Peyer's patch (tissue), 4 donors: ENCODE measurements at regions not wholly inside any gene's neighbourhood (a gene's known extent, or its start where the extent isn't known, plus 50 kb on each side); places are given as distances from the start of the nearest gene placed in this dataset.

Experiments used
- CTCF ChIP-seq, 6 experiments: fragments of 450-650 bp in 4 of 6; fragments of 200-600 bp in 2 of 6; sonication (generic) in 1 of 6; IDR thresholded peaks; one replicate each; pipeline ENCODE4 v1.5.1; 2017 to 2019; ENCODE audit warnings: antibody characterized with exemption in 6 of 6, mild to moderate bottlenecking in 3 of 6, moderate library complexity in 1 of 6
- POLR2A ChIP-seq, 2 donors: fragments of 450-650 bp; IDR thresholded peaks; one replicate each; pipeline ENCODE4 v1.5.1; 2017; ENCODE audit warnings: antibody characterized with exemption in 2 of 2, mild to moderate bottlenecking in 2 of 2, moderate library complexity in 2 of 2

- TF ChIP-seq CTCF (IDR thresholded peaks at IDR 0.05) (no peak), POLR2A (IDR thresholded peaks at IDR 0.05) (no peak)
Measured at GRCh38 chr17:52389632-52390031, 231.1 kb upstream of the CA10 start.
